ENCODE measurements at regions not wholly inside any gene's neighbourhood (a gene's known extent, or its start where the extent isn't known, plus 50 kb on each side); places are given as distances from the start of the nearest gene placed in this dataset.

GRCh38 chr4:77473509-77473908 is 132.1 kb upstream of the CXCL13 start:
- DNase-seq (ENCODE audit: low spot score): no peak
- H3K4me1 ChIP-seq (ENCODE audit: control insufficient read depth in 4 of 4, insufficient read depth in 4 of 4, low read length in 3 of 4): no peaks in the 10 kb centered on the region
- TF ChIP-seq RAD21 (IDR thresholded peaks at IDR 0.05) (peak; percentile 41 to 83), CTCF (IDR thresholded peaks at IDR 0.05; ENCODE audit: low read depth, low read length, missing input control) (peak; percentile 45), ZBTB33 (IDR thresholded peaks at IDR 0.05) (no peak), REST (IDR thresholded peaks at IDR 0.05) (peak; percentile 86)
- H3K9ac ChIP-seq (ENCODE audit: low read depth in 1 of 2, low read length in 2 of 2): no peak overlapping the region
- 68% methylated on average over 1 of the region's 1 CpG for WGBS
- H3K9me3 ChIP-seq (ENCODE audit: control insufficient read depth in 4 of 4, low read length in 3 of 4): no peaks in the 10 kb centered on the region
- H3K27ac ChIP-seq (ENCODE audit: low read depth in 1 of 2, low read length in 2 of 2): no peak overlapping the region
- H3K36me3 ChIP-seq (ENCODE audit: control insufficient read depth in 4 of 4, insufficient read depth in 3 of 4, low read depth in 1 of 4, low read length in 3 of 4): no peaks in the 10 kb centered on the region
- no peak overlapping the region for H3K4me3 ChIP-seq (ENCODE audit: low read depth in 1 of 3, low read length in 3 of 3)
- no peaks in the 10 kb centered on the region for H3K27me3 ChIP-seq (ENCODE audit: control insufficient read depth in 4 of 4, insufficient read depth in 4 of 4, low read length in 3 of 4)

GRCh38 chr4:77481856-77482255 is 123.8 kb upstream of the CXCL13 start:
- no peak overlapping the region for H3K4me3 ChIP-seq (ENCODE audit: low read depth in 1 of 3, low read length in 3 of 3)
- no peaks in the 10 kb centered on the region for H3K27me3 ChIP-seq (ENCODE audit: control insufficient read depth in 4 of 4, insufficient read depth in 4 of 4, low read length in 3 of 4)
- no peak overlapping the region for H3K9ac ChIP-seq (ENCODE audit: low read depth in 1 of 2, low read length in 2 of 2)
- H3K9me3 ChIP-seq (ENCODE audit: control insufficient read depth in 4 of 4, low read length in 3 of 4): no peaks in the 10 kb centered on the region
- H3K27ac ChIP-seq (ENCODE audit: low read depth in 1 of 2, low read length in 2 of 2): no peak overlapping the region
- 94% methylated on average over 1 of the region's 1 CpG for WGBS
- H3K36me3 ChIP-seq (ENCODE audit: control insufficient read depth in 4 of 4, insufficient read depth in 3 of 4, low read depth in 1 of 4, low read length in 3 of 4): no peaks in the 10 kb centered on the region
- DNase-seq (ENCODE audit: low spot score): no peak
- H3K4me1 ChIP-seq (ENCODE audit: control insufficient read depth in 4 of 4, insufficient read depth in 4 of 4, low read length in 3 of 4): no peaks in the 10 kb centered on the region
- TF ChIP-seq ATF3 (IDR thresholded peaks at IDR 0.05) (no peak), RXRA (IDR thresholded peaks at IDR 0.05) (no peak), ZBTB33 (IDR thresholded peaks at IDR 0.05) (no peak), GABPA (IDR thresholded peaks at IDR 0.05 in 1 of 2, conservative IDR thresholded peaks at IDR 0.05 in 1 of 2) (no peak), FOXA1 (IDR thresholded peaks at IDR 0.05) (no peak), RAD21 (IDR thresholded peaks at IDR 0.05) (no peak), SP1 (IDR thresholded peaks at IDR 0.05) (no peak), EGR1 (IDR thresholded peaks at IDR 0.05; ENCODE audit: low read depth in 2 of 2) (no peak), YY1 (IDR thresholded peaks at IDR 0.05) (no peak), HNF4A (conservative IDR thresholded peaks at IDR 0.05) (no peak), FOXA2 (IDR thresholded peaks at IDR 0.05) (no peak), TAF1 (conservative IDR thresholded peaks at IDR 0.05) (no peak), REST (IDR thresholded peaks at IDR 0.05) (no peak), MAX (IDR thresholded peaks at IDR 0.05) (no peak), NR2F2 (IDR thresholded peaks at IDR 0.05) (no peak), CTCF (IDR thresholded peaks at IDR 0.05; ENCODE audit: low read depth, low read length, missing input control) (no peak)
